Stimulated activated CD4-positive, alpha-beta T cell treated with anti-CD3 and anti-CD28 coated beads, Interleukin-1b, Interleukin-23, amount 100 ng/mL, for 48 hours (primary cell): ENCODE measurements at regions not wholly inside any gene's neighbourhood (a gene's known extent, or its start where the extent isn't known, plus 50 kb on each side); places are given as distances from the start of the nearest gene placed in this dataset.

Experiments
- DNase-seq: peaks from one replicate; pipeline ENCODE4 v3.0.0-alpha.2; 2020

DNA sequence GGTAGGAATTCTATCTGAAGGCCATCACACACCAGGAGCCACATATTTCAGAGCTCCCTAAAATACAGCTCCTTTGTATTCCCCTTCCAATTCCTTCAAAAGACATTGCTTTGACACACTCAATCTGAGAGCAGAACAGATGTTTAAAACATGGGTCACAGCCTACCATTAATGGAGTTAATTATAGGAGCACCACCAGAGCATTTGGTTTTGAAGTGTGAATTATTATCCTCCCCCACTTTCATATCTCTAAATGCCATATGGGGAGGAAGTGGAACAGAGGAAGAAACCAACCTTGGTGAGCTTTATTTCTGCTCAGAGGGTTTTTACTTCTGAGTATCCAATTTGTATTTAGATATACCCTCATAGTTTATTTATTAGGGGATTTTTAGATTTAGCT lies 50.7 kb upstream of the TNFRSF21 start:
- DNase-seq = no peak

- no peak for DNase-seq
Observed at GRCh38 chr6:47362857-47363461, 53.3 kb upstream of the TNFRSF21 start.

GRCh38 chr6:47363736-47364135 lies 54.0 kb upstream of the TNFRSF21 start:
- DNase-seq = no peak

DNA sequence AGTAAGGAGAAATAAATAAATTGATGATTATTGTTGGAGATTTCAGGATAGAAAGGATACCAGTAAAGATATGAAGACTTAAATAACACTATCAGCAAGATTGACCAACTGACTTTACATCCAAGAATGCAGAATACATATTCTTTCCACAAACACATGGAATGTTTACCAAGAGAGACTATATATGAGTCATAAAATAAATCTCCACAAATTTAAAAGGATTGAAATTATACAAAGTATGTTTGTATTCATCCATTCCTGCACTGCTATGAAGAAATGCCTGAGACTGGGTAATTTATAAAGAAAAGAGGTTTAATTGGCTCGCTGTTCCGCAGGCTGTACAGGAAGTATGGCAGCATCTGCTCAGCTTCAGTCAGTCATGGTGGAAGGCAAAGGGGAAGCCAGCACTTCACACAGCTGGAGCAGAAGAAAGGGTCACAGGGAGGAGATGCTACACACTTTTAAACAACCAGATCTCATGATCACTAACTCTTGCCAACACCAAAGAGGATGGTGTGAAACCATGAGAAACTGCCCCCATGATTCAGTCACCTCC lies 56.7 kb upstream of the TNFRSF21 start:
- DNase-seq = no peak

DNA sequence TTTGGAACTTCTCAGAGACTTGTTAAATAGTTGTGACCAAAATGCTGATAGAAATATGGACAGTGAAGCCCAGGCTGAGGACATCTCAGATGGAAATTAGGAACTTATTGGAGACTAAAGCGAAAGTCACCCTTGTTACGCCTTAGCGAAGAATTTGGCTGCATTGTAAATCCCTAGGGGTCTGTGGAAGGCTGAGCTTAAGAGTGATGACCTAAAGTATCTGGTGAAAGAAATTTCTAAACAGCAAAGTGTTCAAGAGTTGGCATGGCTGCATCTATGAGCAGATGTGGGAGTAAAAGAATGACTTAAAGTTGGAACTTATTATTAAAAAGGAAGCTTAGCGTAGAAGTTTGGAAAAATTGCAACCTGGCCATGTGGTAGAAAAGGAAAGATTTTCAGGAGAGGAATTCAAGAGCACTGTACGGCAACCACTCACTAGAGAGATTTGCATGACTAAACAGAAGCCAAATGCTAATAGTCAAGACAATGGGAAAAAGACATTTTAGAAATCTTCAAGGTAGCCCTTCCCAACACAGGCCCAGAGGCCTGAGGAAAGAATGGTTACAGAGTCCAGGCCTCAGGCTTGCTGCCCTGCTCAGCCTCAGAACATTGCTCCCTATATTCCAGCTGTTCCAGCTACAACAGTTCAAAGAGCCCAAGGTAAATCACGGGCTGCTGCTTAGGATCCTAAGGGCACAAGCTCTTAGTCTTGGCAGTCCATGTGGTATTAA lies 61.6 kb upstream of the TNFRSF21 start:
- DNase-seq = no peak

GRCh38 chr6:47371870-47372255 lies 62.2 kb upstream of the TNFRSF21 start:
- no peak for DNase-seq

- no peak for DNase-seq
Observed at GRCh38 chr6:47372318-47372717, 62.6 kb upstream of the TNFRSF21 start.

GRCh38 chr6:47375426-47375825 lies 65.7 kb upstream of the TNFRSF21 start:
- DNase-seq = no peak

GRCh38 chr6:47376930-47377329 lies 67.2 kb upstream of the TNFRSF21 start:
- DNase-seq = no peak

DNA sequence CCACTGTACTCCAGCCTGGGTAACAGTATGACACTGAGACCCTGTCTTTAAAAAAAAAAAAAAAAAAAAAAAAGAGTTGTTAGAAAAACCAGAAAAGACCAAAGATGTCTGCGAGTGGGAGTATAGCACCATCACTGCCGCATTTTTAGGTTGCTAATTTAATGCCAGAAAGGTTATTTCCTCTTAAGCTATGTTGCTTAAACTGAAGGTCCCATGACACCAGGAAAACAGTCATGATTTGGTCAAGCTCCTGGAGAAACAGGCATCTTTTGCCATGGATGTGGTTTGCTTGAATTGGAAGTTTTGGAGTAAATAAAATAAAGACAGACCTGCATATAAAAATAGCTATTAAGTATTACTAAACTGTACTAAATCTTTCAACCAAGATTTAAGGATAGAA lies 68.3 kb upstream of the TNFRSF21 start:
- no peak for DNase-seq

DNA sequence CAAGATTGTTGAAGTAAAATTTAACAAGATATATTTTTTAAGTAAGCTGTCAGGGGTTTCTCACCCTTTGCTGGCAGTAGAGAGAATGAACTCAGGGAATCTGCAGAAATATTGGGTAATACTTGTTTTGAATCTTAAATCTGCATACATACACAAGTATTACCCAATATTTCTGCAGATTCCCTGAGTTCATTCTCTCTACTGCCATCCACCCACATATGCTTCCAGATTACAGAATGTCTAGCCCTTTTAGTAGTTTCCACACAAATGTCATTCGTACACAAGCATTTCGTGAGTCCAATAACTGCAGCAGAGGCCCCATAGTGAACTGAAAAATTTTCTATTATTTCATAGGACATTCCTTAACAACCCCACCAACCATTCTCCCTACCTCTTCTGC lies 69.6 kb upstream of the TNFRSF21 start:
- DNase-seq = no peak

GRCh38 chr6:47380251-47380650 lies 70.5 kb upstream of the TNFRSF21 start:
- no peak for DNase-seq

DNA sequence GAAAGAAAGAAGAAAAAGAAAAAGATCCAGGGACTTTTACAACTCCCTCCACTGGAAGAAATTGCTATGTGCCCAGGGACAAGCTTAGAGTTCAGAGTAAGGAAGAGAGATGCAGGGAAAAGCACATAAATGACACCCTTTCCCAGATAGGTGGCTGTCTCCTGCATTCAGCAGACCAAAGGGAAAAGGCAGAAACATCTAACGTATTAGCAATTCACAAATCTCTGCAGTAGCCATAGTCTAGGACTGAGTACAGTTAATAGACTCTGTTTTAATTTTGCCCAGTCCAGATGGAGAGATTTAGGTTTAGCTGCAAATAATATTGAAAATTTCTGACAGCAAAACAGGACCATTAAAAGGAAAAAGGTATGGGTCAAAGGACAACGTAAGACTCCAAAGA lies 71.3 kb upstream of the TNFRSF21 start:
- no peak for DNase-seq

DNA sequence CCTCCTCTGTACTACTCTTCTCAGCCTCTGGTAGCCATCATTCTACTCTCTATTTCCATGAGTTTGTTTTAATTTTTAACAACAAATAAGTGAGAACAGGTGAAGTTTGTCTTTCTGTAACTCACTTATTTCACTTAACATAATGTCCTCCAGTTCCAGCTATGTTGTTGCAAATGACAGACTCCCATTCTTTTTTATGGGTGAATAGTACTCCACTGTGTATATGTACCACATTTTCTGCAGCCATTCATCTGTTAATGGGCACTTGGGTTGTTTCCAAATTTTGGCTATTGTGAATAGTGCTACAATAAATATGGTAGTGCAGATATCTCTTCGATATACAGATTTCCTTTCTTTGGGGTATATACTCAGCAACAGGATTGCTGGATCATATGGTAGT lies 73.7 kb upstream of the TNFRSF21 start:
- DNase-seq = no peak

DNA sequence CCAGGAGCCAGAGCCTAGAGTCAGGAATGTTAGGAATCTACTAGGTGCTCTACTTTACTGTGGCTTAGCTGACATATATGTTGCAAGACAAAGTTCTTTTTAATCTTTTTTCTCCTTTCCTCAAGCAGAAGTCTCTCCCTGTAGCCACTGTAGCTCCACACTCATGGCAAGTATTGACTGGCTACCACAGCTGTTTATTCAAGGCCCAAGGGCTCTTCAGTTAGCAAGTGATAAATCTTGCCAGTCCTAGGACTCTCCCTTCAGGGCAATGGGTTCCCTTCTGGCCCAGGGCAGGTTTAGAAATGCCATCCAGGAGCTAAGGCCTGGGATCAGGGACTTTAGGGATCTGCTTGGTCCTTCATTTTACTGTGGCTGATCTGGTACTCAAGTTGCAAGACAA lies 82.0 kb upstream of the TNFRSF21 start:
- no peak for DNase-seq

DNA sequence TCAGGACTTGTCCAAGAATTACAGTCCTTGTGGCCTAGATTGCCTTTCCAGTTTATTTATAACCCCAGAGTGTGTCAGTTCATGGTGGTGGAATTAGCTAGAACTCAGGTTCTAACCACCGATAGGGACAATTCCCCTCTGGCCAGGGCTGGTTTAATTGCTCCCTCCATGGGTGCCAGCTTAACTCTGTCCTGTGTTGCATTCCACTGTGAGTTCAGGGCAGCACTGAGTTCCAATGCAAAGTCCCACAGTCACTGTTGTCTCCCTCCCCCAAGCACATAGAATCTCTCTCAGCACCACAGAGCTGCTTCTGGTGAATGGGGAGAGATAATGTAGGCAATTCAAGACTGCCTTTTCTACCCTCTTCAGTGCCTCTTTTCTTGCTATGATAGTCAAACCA lies 82.5 kb upstream of the TNFRSF21 start:
- DNase-seq = no peak

DNA sequence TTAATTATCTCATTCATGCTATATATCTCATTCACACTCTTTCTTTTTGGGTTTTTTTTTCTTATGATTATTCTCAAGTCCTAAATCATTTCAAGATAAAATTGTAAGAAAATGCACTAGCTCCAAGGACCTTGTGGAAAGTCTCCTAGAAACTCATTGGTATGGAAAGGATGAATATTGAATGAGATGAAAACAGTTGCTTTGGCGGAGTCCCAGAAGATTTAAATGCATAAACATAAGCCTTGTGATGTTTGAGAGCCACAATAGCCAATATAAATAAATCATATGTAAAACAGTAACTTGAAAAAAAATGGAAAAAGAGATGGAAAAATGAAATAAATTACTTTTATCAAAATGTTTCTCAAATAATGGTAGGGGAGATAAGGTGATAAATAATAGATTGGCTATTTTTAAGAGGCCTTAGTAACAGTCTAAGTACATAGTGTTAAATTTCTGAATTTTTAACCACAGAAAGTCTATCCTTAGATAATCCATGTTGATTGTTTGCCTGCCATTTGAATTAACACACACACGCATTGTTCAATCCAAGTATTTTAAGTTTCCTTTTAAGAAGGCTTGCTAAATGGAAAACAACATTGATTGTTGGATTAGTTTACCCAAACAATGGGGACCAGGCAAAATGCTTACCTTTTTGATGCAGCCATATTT lies 81.1 kb upstream of the CD2AP start:
- no peak for DNase-seq

- DNase-seq = no peak
Observed at GRCh38 chr6:47400581-47400980, 77.0 kb upstream of the CD2AP start.

- no peak for DNase-seq
Observed at GRCh38 chr6:47402081-47402480, 75.5 kb upstream of the CD2AP start.

- no peak for DNase-seq
Observed at GRCh38 chr6:47403056-47403455, 74.5 kb upstream of the CD2AP start.

GRCh38 chr6:47403801-47404200 lies 73.8 kb upstream of the CD2AP start:
- no peak for DNase-seq

DNA sequence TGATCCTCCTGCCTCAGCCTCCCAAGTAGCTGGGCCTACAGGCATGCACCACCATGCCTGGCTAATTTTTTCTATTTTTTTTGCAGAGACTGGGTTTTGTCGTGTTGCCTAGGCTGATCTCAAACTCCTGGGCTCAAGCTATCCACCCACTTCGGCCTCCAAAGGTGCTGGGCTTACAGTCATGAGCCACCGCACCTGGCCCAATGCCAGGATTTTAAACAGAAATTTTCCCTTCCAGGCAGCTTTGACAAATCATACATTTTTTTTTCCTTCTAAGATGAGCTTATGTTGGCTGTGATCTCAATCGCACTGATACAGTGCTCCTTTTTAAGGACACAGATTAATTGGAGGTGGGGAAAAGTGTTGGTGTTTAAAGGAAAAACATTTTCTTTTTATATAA lies 73.2 kb upstream of the CD2AP start:
- no peak for DNase-seq

- no peak for DNase-seq
Observed at GRCh38 chr6:47405273-47405672, 72.3 kb upstream of the CD2AP start.
